Lower lobe of right lung (tissue), 2 donors: ENCODE measurements at regions not wholly inside any gene's neighbourhood (a gene's known extent, or its start where the extent isn't known, plus 50 kb on each side); places are given as distances from the start of the nearest gene placed in this dataset.

Experiments
- ATAC-seq, 2 donors: fragments of 200-7000 bp; cut with Tn5 transposase; one replicate each; pipeline ENCODE4 v1.9.1; 2020 to 2022; ENCODE audit warnings: mild to moderate bottlenecking in 2 of 2, moderate library complexity in 2 of 2
- DNase-seq: peaks from one replicate; pipeline ENCODE4 v3.0.0-alpha.2; 2020
- H3K27ac ChIP-seq: fragments of 200-600 bp; one replicate; pipeline ENCODE4 v1.8.0; 2022
- H3K27me3 ChIP-seq: fragments of 200-600 bp; one replicate; pipeline ENCODE4 v1.8.0; 2022; ENCODE audit warnings: low read depth
- H3K36me3 ChIP-seq: fragments of 200-600 bp; one replicate; pipeline ENCODE4 v1.8.0; 2022; ENCODE audit warnings: mild to moderate bottlenecking
- H3K4me1 ChIP-seq: fragments of 200-600 bp; one replicate; pipeline ENCODE4 v1.8.0; 2022
- H3K4me3 ChIP-seq: fragments of 200-600 bp; one replicate; pipeline ENCODE4 v1.8.0; 2022; ENCODE audit warnings: mild to moderate bottlenecking
- H3K9me3 ChIP-seq: fragments of 200-600 bp; one replicate; pipeline ENCODE4 v1.8.0; 2022
- intact Hi-C: fragments of 100-400 bp; cut with DNase I; formaldehyde crosslinking; loops from one replicate; pipeline ENCODE4 v1.11.0; 2022
- TF ChIP-seq, protein P1 (sequence below): fragments of 200-600 bp; IDR thresholded peaks from one replicate; pipeline ENCODE4 v1.8.0; 2022; ENCODE audit warnings: antibody characterized with exemption, mild to moderate bottlenecking
- donor health status: DM: no; HTN: yes; CAD: no; lungs with severe emphysema.

DNA sequence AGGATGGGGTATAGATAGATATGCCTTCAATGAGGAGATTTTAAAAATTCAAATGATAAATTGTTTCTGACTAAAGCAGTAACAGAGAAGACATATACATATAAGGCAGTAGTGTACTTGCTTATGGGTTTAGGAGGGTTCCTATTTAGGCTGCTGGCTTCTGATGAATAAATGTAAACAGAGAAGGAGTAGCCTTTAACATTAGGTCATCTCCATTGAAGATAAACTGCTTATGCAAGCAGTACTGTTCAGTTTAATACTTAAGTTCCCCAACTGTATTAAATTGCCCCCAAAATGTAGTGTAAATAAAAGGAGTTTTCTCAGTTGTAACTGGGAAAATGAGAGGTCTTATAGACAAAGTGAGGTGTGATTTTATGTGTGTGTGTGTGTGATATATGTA, 217.7 kb upstream of the TMEFF2 start:
- no peaks in the 10 kb centered on the region for H3K4me1 ChIP-seq

DNA sequence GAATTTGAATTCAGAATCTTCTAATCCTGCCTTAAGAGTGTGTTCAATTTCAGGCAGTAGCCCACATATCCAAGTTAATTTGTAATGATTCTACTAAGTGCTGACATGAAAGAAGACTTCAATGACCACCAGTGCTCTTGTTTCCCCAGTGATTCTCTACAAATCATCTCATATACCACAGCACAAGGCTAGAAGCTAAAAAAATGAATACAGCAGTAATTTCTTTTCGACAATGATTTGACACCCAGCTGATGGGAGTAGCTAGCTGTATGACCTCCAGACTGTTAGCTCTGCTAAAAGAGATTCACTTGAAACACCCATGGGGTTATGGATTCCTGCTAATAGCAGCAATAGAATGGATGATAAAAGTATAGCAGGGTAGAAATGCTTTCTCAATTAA, 217.0 kb upstream of the TMEFF2 start:
- DNase-seq (no peak), ATAC-seq (no peak)
- Histone ChIP-seq H3K27me3 (no peaks in the 10 kb centered on the region), H3K4me3 (no peak overlapping the region), H3K4me1 (no peaks in the 10 kb centered on the region), H3K9me3 (no peaks in the 10 kb centered on the region), H3K27ac (no peak overlapping the region), H3K36me3 (no peaks in the 10 kb centered on the region)
- TF ChIP-seq, protein P1, sequence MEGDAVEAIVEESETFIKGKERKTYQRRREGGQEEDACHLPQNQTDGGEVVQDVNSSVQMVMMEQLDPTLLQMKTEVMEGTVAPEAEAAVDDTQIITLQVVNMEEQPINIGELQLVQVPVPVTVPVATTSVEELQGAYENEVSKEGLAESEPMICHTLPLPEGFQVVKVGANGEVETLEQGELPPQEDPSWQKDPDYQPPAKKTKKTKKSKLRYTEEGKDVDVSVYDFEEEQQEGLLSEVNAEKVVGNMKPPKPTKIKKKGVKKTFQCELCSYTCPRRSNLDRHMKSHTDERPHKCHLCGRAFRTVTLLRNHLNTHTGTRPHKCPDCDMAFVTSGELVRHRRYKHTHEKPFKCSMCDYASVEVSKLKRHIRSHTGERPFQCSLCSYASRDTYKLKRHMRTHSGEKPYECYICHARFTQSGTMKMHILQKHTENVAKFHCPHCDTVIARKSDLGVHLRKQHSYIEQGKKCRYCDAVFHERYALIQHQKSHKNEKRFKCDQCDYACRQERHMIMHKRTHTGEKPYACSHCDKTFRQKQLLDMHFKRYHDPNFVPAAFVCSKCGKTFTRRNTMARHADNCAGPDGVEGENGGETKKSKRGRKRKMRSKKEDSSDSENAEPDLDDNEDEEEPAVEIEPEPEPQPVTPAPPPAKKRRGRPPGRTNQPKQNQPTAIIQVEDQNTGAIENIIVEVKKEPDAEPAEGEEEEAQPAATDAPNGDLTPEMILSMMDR: no peak
- intact Hi-C loops: no loop called here

More for the DNA sequence above, 217.7 kb upstream of the TMEFF2 start:
- Histone ChIP-seq H3K9me3 (no peaks in the 10 kb centered on the region), H3K27ac (no peak overlapping the region), H3K4me3 (no peak overlapping the region), H3K36me3 (no peaks in the 10 kb centered on the region), H3K27me3 (no peaks in the 10 kb centered on the region)
- DNase-seq: no peak
- TF ChIP-seq, protein P1: no peak
- ATAC-seq: no peak
- intact Hi-C loops: no loop called here

DNA sequence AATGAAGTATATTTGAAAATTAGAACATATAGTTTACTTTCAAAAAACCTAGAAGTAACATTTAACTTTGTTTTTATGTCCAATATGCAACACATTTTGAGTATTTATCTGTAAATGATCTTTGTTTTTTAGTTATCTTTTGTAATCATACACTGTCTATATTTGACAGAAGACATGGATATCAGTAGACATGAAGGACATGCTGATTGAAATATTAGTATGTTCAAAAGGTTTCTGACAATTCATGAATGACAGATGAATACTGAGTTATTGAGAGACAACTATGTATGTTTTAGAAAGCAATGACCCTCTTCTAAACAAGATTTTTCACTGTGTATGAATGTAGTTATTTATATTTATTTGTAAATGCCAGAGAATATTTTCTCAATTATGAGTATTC, 215.6 kb upstream of the TMEFF2 start:
- intact Hi-C loops: no loop called here
- Histone ChIP-seq H3K27ac (no peak overlapping the region), H3K4me1 (no peaks in the 10 kb centered on the region), H3K36me3 (no peaks in the 10 kb centered on the region), H3K27me3 (no peaks in the 10 kb centered on the region), H3K4me3 (no peak overlapping the region), H3K9me3 (no peaks in the 10 kb centered on the region)
- TF ChIP-seq, protein P1: no peak
- ATAC-seq (no peak), DNase-seq (no peak)

DNA sequence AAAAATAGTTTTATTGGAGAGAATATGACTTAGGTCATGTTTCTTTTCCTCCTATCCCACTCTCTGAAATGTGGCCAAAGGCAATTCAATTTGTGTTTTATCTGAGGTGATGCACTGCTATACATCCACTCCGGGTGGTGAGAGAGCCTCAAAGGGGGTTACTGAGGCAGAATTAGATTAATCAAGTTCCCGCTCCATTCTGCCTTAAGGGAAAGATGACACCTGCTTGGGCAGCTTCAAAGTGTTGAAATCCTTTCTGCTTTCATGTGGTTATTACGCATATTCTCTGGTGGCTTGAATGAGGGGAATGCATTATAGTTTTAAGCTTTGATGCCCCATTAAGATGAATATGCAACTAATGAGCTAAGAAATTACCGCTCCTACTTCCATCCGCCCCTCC, 213.0 kb upstream of the TMEFF2 start:
- no peaks in the 10 kb centered on the region for H3K36me3 ChIP-seq
- intact Hi-C loops: no loop called here
- no peaks in the 10 kb centered on the region for H3K27me3 ChIP-seq
- H3K4me3 ChIP-seq: no peak overlapping the region
- no peaks in the 10 kb centered on the region for H3K9me3 ChIP-seq
- ATAC-seq (no peak), DNase-seq (no peak)
- TF ChIP-seq, protein P1: no peak
- H3K4me1 ChIP-seq: no peaks in the 10 kb centered on the region
- H3K27ac ChIP-seq: no peak overlapping the region

DNA sequence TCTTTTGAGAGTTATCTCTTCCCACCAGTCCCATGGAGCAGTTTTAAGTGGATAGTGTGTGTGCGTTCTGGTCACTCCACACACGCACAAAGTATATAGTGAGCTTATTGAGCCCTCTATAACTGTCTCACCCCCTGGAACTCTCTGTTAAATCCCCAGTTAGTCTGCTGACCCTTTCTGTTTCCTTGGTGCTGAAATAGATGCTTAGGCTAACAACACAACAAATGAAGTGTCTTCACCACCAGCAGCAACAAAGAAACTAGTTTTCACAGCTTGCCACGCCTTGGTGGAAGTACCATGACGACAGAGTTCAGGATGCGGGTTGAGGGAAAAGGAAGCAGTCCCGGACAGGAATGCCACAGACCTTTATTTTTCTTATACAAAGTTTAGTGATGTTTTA, 203.5 kb upstream of the TMEFF2 start:
- no peaks in the 10 kb centered on the region for H3K36me3 ChIP-seq
- no peaks in the 10 kb centered on the region for H3K27me3 ChIP-seq
- no peaks in the 10 kb centered on the region for H3K9me3 ChIP-seq
- H3K4me3 ChIP-seq: no peak overlapping the region
- H3K27ac ChIP-seq: no peak overlapping the region
- DNase-seq (no peak), ATAC-seq (no peak)
- TF ChIP-seq, protein P1: no peak
- H3K4me1 ChIP-seq: no peaks in the 10 kb centered on the region
- intact Hi-C loops: no loop called here

DNA sequence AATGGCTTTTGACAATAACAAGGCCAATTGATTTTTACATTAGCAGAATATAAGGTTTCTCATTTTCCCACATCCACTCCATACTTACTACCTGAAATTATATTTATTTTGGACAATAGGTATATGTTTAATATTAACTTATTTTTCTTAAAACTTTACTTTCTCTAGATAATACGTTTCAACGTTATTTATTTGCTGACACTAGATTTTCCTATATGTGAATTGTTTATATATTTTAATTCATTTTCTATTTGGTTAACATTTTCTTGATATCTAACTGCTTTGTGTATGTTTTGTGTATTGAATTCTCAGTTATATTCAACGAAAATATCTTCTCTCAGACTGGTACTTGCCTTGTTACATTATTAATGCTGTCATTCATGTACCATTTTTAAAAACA, 199.9 kb upstream of the TMEFF2 start:
- no peak for DNase-seq
- no peaks in the 10 kb centered on the region for H3K36me3 ChIP-seq
- TF ChIP-seq, protein P1: no peak
- no peaks in the 10 kb centered on the region for H3K9me3 ChIP-seq
- intact Hi-C loops: no loop called here
- ATAC-seq: no peak
- H3K4me1 ChIP-seq: no peaks in the 10 kb centered on the region
- no peak overlapping the region for H3K27ac ChIP-seq
- no peak overlapping the region for H3K4me3 ChIP-seq
- no peaks in the 10 kb centered on the region for H3K27me3 ChIP-seq
